Natural killer cell (primary cell): ENCODE measurements at regions not wholly inside any gene's neighbourhood (a gene's known extent, or its start where the extent isn't known, plus 50 kb on each side); places are given as distances from the start of the nearest gene placed in this dataset.

Experiments used
- ATAC-seq, 3 donors: fragments of 150-1000 bp in 2 of 3; fragments of 200-7000 bp in 1 of 3; cut with Tn5 transposase; 1 replicate in 1 of 3; 2 replicates in 2 of 3; pipeline ENCODE4 v1.10.0; 2021; ENCODE audit warnings: mild to moderate bottlenecking in 2 of 3, moderate library complexity in 2 of 3
- DNase-seq, 2 donors: peaks; one replicate each; pipeline versions ENCODE4 v3.0.0 to v3.0.0-alpha.2; 2013 to 2021; ENCODE audit warnings: mixed read lengths in 1 of 2
- H3K27ac ChIP-seq: one replicate; pipeline ENCODE4 v1.5.1; 2013; ENCODE audit warnings: mild to moderate bottlenecking, low read length
- H3K27me3 ChIP-seq: one replicate; pipeline ENCODE4 v1.6.1; 2013; ENCODE audit warnings: low read length; ENCODE audit not compliant: control insufficient read depth, insufficient read depth
- H3K36me3 ChIP-seq: one replicate; pipeline ENCODE4 v1.6.1; 2013; ENCODE audit warnings: low read length; ENCODE audit not compliant: control insufficient read depth, insufficient read depth
- H3K4me1 ChIP-seq: one replicate; pipeline ENCODE4 v1.6.1; 2013; ENCODE audit warnings: low read length; ENCODE audit not compliant: control insufficient read depth, insufficient read depth
- H3K4me3 ChIP-seq: one replicate; pipeline ENCODE4 v1.5.1; 2013; ENCODE audit warnings: low read length
- H3K9me3 ChIP-seq: one replicate; pipeline ENCODE4 v1.6.1; 2013; ENCODE audit warnings: low read length; ENCODE audit not compliant: control insufficient read depth, insufficient read depth
- H3K27ac Mint-ChIP-seq, 2 donors: one replicate each; pipeline ENCODE4 v1.8.0; 2022; ENCODE audit warnings: mild to moderate bottlenecking in 2 of 2, mixed read lengths in 2 of 2, moderate library complexity in 1 of 2
- H3K27me3 Mint-ChIP-seq, 2 donors: one replicate each; pipeline ENCODE4 v1.8.0; 2022; ENCODE audit warnings: low read depth in 2 of 2, mixed read lengths in 2 of 2
- H3K36me3 Mint-ChIP-seq: one replicate; pipeline ENCODE4 v1.8.0; 2022; ENCODE audit warnings: mixed read lengths
- H3K4me1 Mint-ChIP-seq, 2 donors: one replicate each; pipeline ENCODE4 v1.8.0; 2022; ENCODE audit warnings: mixed read lengths in 2 of 2
- H3K4me3 Mint-ChIP-seq: one replicate; pipeline ENCODE4 v1.8.0; 2022; ENCODE audit warnings: mild to moderate bottlenecking, moderate library complexity, mixed read lengths
- H3K9me3 Mint-ChIP-seq, 2 donors: one replicate each; pipeline ENCODE4 v1.8.0; 2022; ENCODE audit warnings: mixed read lengths in 2 of 2
- CTCF ChIP-seq: fragments of 200-600 bp; IDR thresholded peaks from one replicate; pipeline ENCODE4 v1.8.0; 2022; ENCODE audit warnings: antibody characterized with exemption
- WGBS: methylation state at CpG from one replicate; pipeline ENCODE4 v1.1.7; 2013; ENCODE audit warnings: missing lambda C conversion rate; ENCODE audit not compliant: insufficient coverage; 5-methylcytosine and 5-hydroxymethylcytosine counted together
- intact Hi-C: fragments of 100-400 bp; cut with micrococcal nuclease; formaldehyde crosslinking; loops from one replicate; pipeline ENCODE4 v1.14.2; 2022

GRCh38 chr1:98028800-98029199, 108.0 kb upstream of the DPYD start:
- TF ChIP-seq CTCF, result no peak
- peaks cover 3 to 4% of the 10 kb centered on the region in 2 donors for H3K27me3 Mint-ChIP-seq

GRCh38 chr1:98027103-98027705, 106.4 kb upstream of the DPYD start:
- DNase-seq, result no peak
- intact Hi-C loops, result no loop called here
- Histone ChIP-seq H3K9me3 (no peaks in the 10 kb centered on the region), H3K27ac (no peak overlapping the region), H3K36me3 (no peaks in the 10 kb centered on the region), H3K27me3 (no peaks in the 10 kb centered on the region), H3K4me1 (no peaks in the 10 kb centered on the region), H3K4me3 (no peak overlapping the region)
- TF ChIP-seq CTCF, result no peak
- H3K27me3 Mint-ChIP-seq, result peaks cover 2 to 3% of the 10 kb centered on the region in 2 donors
- no peak for ATAC-seq
- no peak overlapping the region for H3K4me3 Mint-ChIP-seq
- H3K4me1 Mint-ChIP-seq, result no peaks in the 10 kb centered on the region
- H3K36me3 Mint-ChIP-seq, result no peaks in the 10 kb centered on the region
- WGBS, result 100% methylated on average over 2 of the region's 2 CpGs
- H3K27ac Mint-ChIP-seq, result no peak overlapping the region
- H3K9me3 Mint-ChIP-seq, result no peaks in the 10 kb centered on the region

More at GRCh38 chr1:98028800-98029199, 108.0 kb upstream of the DPYD start:
- H3K4me1 ChIP-seq, result no peaks in the 10 kb centered on the region
- Mint-ChIP-seq H3K4me3 (no peak overlapping the region), H3K36me3 (no peaks in the 10 kb centered on the region), H3K27ac (no peak overlapping the region), H3K9me3 (no peaks in the 10 kb centered on the region), H3K4me1 (no peaks in the 10 kb centered on the region)
- no peak overlapping the region for H3K4me3 ChIP-seq
- H3K27me3 ChIP-seq, result no peaks in the 10 kb centered on the region
- ATAC-seq (no peak), DNase-seq (no peak)
- 89% methylated on average over 5 of the region's 6 CpGs for WGBS
- intact Hi-C loops, result no loop called here
- no peak overlapping the region for H3K27ac ChIP-seq
- H3K9me3 ChIP-seq, result no peaks in the 10 kb centered on the region
- H3K36me3 ChIP-seq, result no peaks in the 10 kb centered on the region

GRCh38 chr1:98025858-98026257, 105.0 kb upstream of the DPYD start:
- H3K9me3 Mint-ChIP-seq, result no peaks in the 10 kb centered on the region
- intact Hi-C loops, result no loop called here
- ATAC-seq (no peak), DNase-seq (no peak)
- no peaks in the 10 kb centered on the region for H3K36me3 ChIP-seq
- H3K4me3 ChIP-seq, result no peak overlapping the region
- H3K27me3 Mint-ChIP-seq, result peaks cover 8 to 12% of the 10 kb centered on the region in 2 donors
- no peaks in the 10 kb centered on the region for H3K4me1 ChIP-seq
- no peaks in the 10 kb centered on the region for H3K27me3 ChIP-seq
- H3K9me3 ChIP-seq, result no peaks in the 10 kb centered on the region
- no peak overlapping the region for H3K4me3 Mint-ChIP-seq
- WGBS, result 77% methylated on average over 2 of the region's 3 CpGs
- no peak overlapping the region for H3K27ac ChIP-seq
- H3K36me3 Mint-ChIP-seq, result no peaks in the 10 kb centered on the region
- TF ChIP-seq CTCF, result no peak
- no peaks in the 10 kb centered on the region for H3K4me1 Mint-ChIP-seq
- no peak overlapping the region for H3K27ac Mint-ChIP-seq

- no peak overlapping the region for H3K27ac ChIP-seq
- no peak overlapping the region for H3K27ac Mint-ChIP-seq
- no peak overlapping the region for H3K4me3 ChIP-seq
- H3K36me3 Mint-ChIP-seq, result no peaks in the 10 kb centered on the region
- no peaks in the 10 kb centered on the region for H3K27me3 ChIP-seq
- no peaks in the 10 kb centered on the region for H3K4me1 Mint-ChIP-seq
- peaks cover 16 to 17% of the 10 kb centered on the region in 2 donors for H3K27me3 Mint-ChIP-seq
- H3K4me1 ChIP-seq, result no peaks in the 10 kb centered on the region
- H3K9me3 Mint-ChIP-seq, result no peaks in the 10 kb centered on the region
- 100% methylated on average over 2 of the region's 3 CpGs for WGBS
- TF ChIP-seq CTCF, result no peak
- no peak overlapping the region for H3K4me3 Mint-ChIP-seq
- no peaks in the 10 kb centered on the region for H3K36me3 ChIP-seq
- intact Hi-C loops, result no loop called here
- DNase-seq, result no peak
- no peak for ATAC-seq
- no peaks in the 10 kb centered on the region for H3K9me3 ChIP-seq
These were observed 100.3 kb upstream of the DPYD start for GRCh38 chr1:98021126-98021525.
